GM21390 (cell line): ENCODE measurements at regions not wholly inside any gene's neighbourhood (a gene's known extent, or its start where the extent isn't known, plus 50 kb on each side); places are given as distances from the start of the nearest gene placed in this dataset.

ENCODE experiments used
- ATAC-seq: cut with Tn5 transposase; IDR thresholded peaks from one replicate; pipeline ENCODE4 v1.9.1; 2021; ENCODE audit not compliant: unreplicated experiment

- peak; percentile 82 for ATAC-seq
These were observed 194.0 kb downstream of the GASK1B start for GRCh38 chr4:157978680-157979361.

DNA sequence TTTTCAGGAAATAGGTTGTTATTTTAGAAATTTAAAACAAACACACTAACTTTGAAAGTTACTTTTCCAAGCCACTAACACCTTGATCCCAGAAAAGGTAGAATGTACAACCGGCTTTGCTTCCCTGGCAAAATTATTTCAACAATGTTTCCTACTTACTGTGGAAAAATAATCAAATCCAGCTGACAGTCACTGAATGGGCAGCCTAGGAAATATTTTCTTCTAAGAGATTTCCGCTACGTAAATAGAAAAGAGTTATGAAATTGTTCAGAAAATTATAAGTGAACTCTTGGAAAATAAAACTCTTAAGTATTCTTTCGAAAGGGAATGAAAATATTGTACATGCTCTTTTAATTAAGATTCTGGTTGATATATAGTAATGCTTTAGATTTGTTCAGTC is 195.7 kb downstream of the GASK1B start:
- ATAC-seq = no peak

- ATAC-seq = no peak
These were observed 199.5 kb downstream of the GASK1B start for GRCh38 chr4:157973297-157973696.

DNA sequence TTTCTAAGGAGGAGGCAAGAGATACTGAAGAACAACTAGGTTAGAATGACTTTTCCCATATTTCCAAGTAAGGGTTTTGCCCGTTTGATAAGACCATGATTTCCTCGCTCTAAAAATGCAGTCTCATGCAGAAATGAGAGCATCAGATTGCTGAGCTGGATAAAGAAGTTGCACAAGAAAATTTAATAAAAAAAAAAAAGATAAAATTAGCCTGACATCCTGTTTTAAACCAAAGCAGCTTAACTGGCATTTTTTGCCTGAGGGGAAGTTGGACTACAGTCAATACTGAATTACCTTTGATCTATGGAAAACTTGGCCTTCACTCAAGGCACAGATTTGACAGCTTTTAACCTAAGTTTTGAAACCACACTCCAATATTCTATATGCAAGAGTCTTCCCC is 208.4 kb downstream of the GASK1B start:
- ATAC-seq = no peak

- ATAC-seq = no peak
These were observed 211.4 kb downstream of the GASK1B start for GRCh38 chr4:157961229-157961990.

DNA sequence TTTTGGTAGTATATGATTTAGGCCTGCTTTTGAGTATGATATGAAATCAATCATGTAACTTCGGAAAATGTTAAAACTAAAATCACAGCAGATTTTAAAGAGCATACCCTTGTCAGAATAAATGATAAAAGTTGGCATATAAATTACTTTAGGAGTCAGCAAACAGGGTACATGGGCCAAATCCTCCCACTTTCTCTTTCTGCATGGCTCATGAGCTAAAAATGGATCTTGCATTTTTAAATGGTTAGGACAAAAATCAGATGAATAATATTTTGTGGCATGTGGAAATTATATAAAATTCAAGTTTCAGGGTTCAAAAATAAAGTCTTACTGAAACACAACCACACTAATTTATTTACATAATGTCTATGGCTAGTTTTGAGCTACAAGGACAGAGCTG is 214.9 kb downstream of the GASK1B start:
- no peak for ATAC-seq

DNA sequence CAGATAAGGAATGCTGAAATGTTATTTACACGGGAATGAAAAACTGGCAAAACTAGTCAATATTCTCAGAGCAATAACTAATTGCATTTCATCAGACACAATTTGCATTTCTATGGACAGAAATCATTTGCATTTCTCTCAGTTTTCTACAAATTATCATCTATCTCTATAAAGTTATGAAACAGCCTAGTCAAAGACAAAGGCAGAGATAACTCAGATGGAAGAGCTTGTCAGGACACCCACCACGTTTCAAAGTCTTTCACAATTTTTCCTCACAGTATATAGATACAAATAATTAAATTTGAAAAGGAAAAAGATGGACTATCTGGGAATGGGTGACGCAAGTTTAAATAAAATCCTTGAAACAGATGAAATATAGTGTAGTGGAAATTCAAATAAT is 230.8 kb downstream of the GASK1B start:
- no peak for ATAC-seq

GRCh38 chr4:157934151-157934550 is 238.7 kb downstream of the GASK1B start:
- no peak for ATAC-seq

- no peak for ATAC-seq
These were observed 239.9 kb downstream of the GASK1B start for GRCh38 chr4:157932936-157933335.

GRCh38 chr4:157929486-157929885 is 243.3 kb downstream of the GASK1B start:
- no peak for ATAC-seq

DNA sequence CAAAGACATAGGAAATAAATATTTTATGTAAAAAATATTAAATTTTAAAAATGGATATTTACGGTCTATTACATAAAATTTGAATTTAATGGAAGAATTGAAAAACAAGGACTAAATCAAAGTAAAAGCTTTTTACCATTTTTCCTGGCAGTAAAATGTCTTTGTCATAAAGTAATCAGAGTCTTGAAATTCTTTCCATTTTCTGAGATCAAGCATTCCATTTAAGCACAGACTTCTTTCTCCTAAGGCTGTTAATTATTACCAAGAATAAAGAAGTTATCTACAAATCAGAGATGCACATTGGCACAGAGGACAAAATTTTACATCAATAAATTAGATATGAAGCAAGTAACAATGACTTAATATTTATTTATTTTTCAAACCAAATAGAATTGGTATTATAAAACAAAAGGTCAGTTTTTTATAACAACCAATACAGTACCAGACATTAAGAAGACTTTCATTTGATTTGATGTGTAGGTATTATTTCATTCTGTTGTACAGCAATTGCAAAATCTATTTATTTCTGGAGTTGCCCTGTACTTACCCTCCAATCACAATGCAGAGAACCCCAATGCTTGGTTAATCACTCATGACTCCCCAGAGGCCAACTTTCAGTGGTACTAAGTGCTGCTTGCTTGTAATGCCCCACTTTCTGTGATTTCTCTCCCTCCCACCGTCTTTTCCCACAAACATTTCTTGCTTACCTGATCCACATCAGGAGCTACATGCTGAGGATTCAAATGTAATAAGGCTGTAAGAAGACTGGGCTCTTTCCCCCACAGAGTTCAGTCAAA is 254.6 kb downstream of the GASK1B start:
- no peak for ATAC-seq

- ATAC-seq = no peak
These were observed 260.6 kb downstream of the GASK1B start for GRCh38 chr4:157912212-157912611.

- ATAC-seq = no peak
These were observed 261.2 kb downstream of the GASK1B start for GRCh38 chr4:157911662-157912061.

DNA sequence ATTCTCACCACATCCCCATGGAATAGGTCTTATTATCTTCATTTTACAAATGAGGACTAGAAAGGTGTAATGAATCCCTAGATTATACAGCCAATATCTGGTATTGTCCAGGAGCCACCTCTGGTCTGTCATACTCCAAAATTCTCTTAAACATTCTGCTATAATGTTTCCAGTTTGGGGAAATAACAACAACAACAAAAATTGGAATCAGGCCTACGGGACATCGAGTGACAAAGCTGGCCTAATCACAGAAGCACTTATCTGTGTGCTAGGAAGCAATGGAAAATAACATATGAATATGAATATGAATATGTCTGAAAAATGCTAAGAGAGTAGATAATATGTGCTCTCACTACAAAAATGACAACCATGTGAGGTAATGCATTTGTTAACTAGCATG is 264.1 kb downstream of the GASK1B start:
- ATAC-seq = no peak

GRCh38 chr4:157908031-157908430 is 264.8 kb downstream of the GASK1B start:
- ATAC-seq = no peak

DNA sequence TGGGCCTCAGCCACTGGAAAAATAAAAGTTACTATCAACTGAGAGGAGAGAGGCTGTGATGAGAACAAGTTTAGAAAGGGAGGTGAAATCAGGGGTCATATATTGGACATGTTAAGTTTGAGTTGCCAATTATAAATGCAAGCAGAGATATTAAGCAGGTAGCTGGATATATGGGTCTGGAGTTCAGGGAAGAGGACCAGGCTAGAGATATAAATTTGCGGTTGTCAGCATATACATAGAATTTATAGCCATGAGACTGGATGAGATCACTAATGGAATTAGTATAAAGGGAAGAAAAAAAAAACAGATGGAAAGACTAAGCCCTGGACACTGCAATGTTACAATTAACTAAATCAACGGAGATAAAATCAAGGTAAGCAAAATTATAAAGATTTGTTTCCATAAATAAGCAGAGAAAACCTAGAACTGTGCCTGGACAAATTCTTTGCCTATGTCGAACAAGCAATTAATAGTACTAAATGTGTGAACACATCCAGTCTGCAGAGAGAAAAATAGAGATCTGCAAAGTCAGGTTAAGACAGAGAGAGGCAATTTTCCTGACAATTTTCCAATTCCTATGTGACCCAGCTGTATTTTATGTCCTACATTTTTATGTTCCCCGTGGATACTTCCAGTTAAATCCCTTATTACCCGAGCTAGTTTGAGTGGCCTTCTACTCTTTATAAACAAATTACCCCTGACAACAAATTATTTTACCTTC is 265.4 kb downstream of the GASK1B start:
- no peak for ATAC-seq

DNA sequence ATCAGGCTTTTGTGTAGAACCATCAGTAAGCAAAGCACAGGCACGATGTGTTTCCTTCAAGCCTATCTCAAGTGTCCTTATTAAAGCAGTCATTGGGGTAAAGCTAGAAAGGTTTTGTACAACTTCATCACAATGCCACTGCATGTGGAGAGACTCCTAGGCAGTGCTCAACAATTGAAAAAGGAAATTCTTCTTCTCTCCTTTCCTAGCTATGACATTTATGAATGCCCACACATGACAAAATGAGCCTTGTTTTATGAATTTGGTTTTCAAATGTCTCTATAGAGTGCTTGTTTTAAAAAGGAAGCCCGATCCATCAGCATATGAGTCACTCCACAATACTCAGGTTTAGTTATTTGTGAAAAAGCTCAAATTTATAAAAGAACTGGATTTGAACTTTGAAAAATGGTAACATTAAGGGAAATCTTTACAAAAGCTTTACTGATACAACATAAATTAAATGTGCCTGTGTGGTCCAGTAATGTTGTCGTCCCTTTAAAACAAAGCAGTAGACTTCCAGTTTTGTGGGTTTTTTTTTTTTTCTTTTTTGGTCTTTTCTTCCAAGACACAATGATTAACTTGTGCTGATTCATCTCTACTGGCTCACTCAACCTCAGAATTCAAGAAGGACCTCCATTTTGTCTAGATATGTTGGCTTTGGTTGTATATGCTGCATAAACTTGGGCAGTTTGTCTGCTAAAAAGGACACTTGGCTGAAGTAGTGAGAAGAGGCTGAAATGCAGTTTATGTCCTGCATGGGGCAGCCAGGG is 273.8 kb downstream of the GASK1B start:
- no peak for ATAC-seq

DNA sequence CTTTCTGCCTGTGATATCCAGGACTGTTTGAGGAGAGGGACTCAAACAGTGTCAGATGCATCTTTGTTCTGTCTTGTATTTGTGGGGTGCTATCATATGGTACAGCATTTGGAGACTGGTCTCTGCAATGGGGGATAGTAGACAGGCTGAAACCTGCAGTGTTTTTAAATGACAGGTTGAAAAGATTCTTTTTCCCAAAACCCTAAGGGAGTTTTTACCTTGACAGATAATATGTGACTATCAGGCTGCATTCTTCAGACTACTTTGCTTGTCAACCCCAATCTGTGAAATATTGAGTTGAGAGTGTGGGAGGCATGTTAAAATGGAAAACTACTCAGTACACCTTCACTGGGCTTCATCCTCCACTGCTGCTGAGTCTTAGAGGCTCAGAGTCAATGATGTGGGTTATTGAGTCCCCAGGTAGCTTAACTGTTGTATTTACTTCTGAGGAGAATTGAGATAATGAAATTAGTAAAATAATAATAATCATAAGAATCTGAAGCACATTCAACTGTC is 274.9 kb downstream of the GASK1B start:
- ATAC-seq = no peak

DNA sequence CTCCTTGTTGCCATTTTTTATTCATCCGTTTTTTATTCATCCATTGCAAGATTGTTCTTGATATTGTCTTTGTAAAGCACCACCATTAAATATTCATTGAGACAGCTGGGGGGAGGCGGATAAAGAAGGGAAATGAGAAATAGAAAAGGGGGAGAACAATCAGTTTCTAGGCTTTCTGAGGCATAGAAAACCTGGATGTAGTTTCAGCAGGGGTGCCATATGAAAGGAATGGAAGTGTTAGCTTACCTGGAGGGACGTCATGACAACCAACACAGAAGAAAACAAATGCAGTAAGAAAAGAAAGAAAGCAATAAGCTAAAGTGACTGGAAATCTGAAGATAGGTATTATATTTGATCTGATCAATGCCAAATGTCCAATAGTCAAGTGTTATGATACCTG is 276.1 kb downstream of the GASK1B start:
- no peak for ATAC-seq

DNA sequence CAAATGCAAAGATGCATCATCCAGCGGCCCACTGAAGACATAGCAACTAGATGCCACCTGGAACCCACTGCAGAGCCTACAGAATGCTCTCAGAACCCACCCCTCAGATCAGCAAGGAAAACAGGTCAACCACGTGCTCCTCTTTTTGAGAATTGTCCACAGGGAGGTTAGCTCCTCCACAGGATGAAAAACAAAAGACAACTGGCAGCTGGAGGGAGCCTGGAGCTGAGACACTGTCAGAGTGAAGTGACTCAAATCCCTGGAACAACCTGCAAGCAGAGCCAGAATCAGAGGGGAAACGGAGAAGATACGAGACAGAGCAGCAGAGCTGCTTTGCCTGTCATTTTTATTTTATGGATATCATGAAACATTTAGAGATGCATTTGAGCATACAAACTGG is 277.6 kb downstream of the GASK1B start:
- no peak for ATAC-seq
